Type B pancreatic cell (in vitro differentiated cells): ENCODE measurements at regions not wholly inside any gene's neighbourhood (a gene's known extent, or its start where the extent isn't known, plus 50 kb on each side); places are given as distances from the start of the nearest gene placed in this dataset.

Experiments used
- DNase-seq: peaks from one replicate; pipeline ENCODE4 v3.0.0; 2021; ENCODE audit warnings: mixed read lengths; ENCODE audit not compliant: unreplicated experiment; ENCODE audit errors: extremely low spot score
- H3K27ac Mint-ChIP-seq: 2 replicates; pipeline ENCODE4 v1.8.0; 2021; ENCODE audit warnings: mild to moderate bottlenecking, mixed read lengths
- H3K27me3 Mint-ChIP-seq: 2 replicates; pipeline ENCODE4 v1.8.0; 2021; ENCODE audit warnings: mixed read lengths
- H3K36me3 Mint-ChIP-seq: 2 replicates; pipeline ENCODE4 v1.8.0; 2021; ENCODE audit warnings: mixed read lengths
- H3K4me1 Mint-ChIP-seq: one replicate; pipeline ENCODE4 v1.8.0; 2021; ENCODE audit warnings: mixed read lengths; ENCODE audit not compliant: unreplicated experiment
- H3K4me3 Mint-ChIP-seq: 2 replicates; pipeline ENCODE4 v1.8.0; 2021; ENCODE audit warnings: mild to moderate bottlenecking, mixed read lengths
- H3K9me3 Mint-ChIP-seq: 2 replicates; pipeline ENCODE4 v1.8.0; 2021; ENCODE audit warnings: mixed read lengths
- CTCF ChIP-seq: fragments of 200-600 bp; sonication (generic); conservative IDR thresholded peaks from 2 replicates; pipeline ENCODE4 v1.5.0; 2021; ENCODE audit warnings: antibody characterized with exemption, mild to moderate bottlenecking

GRCh38 chr15:58286523-58286922 is 145.3 kb upstream of the LIPC start:
- DNase-seq, result no peak
- Mint-ChIP-seq H3K4me3 (no peak overlapping the region), H3K27ac (no peak overlapping the region), H3K4me1 (peaks cover 5% of the 10 kb centered on the region), H3K27me3 (no peaks in the 10 kb centered on the region), H3K36me3 (no peaks in the 10 kb centered on the region), H3K9me3 (no peaks in the 10 kb centered on the region)
- no peak for TF ChIP-seq CTCF

DNA sequence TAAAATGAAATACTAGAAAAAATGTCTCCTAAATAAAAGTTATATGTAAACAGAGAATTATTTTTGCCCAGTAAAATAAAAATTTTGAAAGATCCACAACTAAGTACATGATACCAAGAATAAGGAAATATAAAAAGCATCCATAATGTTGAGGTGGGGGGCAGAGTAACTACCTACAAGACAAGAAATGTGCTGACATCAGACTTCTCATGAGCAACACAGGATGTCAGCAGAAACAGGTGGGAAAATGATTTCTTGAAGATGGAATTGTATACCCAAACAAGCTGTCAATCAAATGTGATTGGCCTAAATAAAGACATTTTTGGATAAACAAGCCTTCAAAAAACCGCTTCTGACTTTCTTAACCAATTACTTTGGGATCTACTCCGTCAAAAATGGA is 143.9 kb upstream of the LIPC start:
- Mint-ChIP-seq H3K27ac (no peak overlapping the region), H3K4me1 (no peaks in the 10 kb centered on the region), H3K9me3 (no peaks in the 10 kb centered on the region), H3K36me3 (no peaks in the 10 kb centered on the region), H3K4me3 (no peak overlapping the region), H3K27me3 (no peaks in the 10 kb centered on the region)
- no peak for DNase-seq
- no peak for TF ChIP-seq CTCF

GRCh38 chr15:58288592-58288991 is 143.2 kb upstream of the LIPC start:
- no peaks in the 10 kb centered on the region for H3K36me3 Mint-ChIP-seq
- peaks cover 1% of the 10 kb centered on the region for H3K9me3 Mint-ChIP-seq
- no peak overlapping the region for H3K27ac Mint-ChIP-seq
- DNase-seq, result no peak
- H3K27me3 Mint-ChIP-seq, result no peaks in the 10 kb centered on the region
- no peak for TF ChIP-seq CTCF
- H3K4me3 Mint-ChIP-seq, result no peak overlapping the region
- H3K4me1 Mint-ChIP-seq, result peaks cover 2% of the 10 kb centered on the region

- H3K4me1 Mint-ChIP-seq, result peaks cover 14% of the 10 kb centered on the region
- TF ChIP-seq CTCF, result no peak
- H3K36me3 Mint-ChIP-seq, result no peaks in the 10 kb centered on the region
- H3K9me3 Mint-ChIP-seq, result peaks cover 4% of the 10 kb centered on the region
- no peak overlapping the region for H3K27ac Mint-ChIP-seq
- H3K27me3 Mint-ChIP-seq, result no peaks in the 10 kb centered on the region
- H3K4me3 Mint-ChIP-seq, result no peak overlapping the region
- no peak for DNase-seq
These were observed 139.9 kb upstream of the LIPC start for GRCh38 chr15:58291848-58292247.

DNA sequence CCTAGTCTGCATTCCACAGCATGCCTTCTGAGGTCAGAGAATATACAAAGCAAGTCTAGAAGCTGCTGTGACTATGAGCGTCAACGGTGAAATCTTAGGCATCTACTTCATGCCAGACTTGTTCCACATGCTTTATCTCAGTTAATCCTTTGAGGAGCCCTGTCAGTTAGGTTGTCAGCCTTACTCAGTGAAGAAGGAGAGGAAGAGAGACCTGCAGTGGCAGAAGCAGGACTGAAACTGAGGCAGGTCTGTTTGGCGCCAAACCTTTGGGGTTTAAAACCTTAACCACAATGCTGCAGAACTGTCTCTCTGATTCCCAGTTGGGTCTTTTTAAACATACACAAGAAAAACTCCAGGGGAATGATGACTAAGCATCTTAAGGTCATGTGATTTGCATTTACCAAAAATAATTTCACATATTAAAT is 139.0 kb upstream of the LIPC start:
- Mint-ChIP-seq H3K27me3 (no peaks in the 10 kb centered on the region), H3K4me3 (no peak overlapping the region), H3K9me3 (peaks cover 4% of the 10 kb centered on the region), H3K4me1 (peaks cover 14% of the 10 kb centered on the region), H3K27ac (no peak overlapping the region), H3K36me3 (no peaks in the 10 kb centered on the region)
- DNase-seq, result no peak
- no peak for TF ChIP-seq CTCF
